ENCODE measurements at regions not wholly inside any gene's neighbourhood (a gene's known extent, or its start where the extent isn't known, plus 50 kb on each side); places are given as distances from the start of the nearest gene placed in this dataset.

DNA sequence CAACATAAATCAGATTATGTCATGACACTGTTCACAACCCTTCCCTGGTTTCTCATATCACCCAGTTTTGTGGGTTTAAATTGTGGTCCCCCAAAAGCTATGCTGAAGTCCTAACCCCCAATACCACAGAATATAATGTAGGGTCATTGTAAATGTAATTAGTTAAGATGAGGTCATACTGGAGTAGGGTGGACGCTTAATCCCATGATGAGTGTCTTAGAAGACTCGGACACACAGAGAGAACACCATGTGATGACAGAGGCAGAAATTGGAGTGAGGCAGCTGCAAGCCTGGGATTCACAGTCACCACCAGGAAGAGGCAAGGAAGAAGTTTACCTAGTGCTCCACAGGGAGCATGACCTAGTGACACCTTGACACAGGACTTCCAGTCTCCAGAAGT is 197.8 kb downstream of the SALL1 start:
- TF ChIP-seq, protein P1, sequence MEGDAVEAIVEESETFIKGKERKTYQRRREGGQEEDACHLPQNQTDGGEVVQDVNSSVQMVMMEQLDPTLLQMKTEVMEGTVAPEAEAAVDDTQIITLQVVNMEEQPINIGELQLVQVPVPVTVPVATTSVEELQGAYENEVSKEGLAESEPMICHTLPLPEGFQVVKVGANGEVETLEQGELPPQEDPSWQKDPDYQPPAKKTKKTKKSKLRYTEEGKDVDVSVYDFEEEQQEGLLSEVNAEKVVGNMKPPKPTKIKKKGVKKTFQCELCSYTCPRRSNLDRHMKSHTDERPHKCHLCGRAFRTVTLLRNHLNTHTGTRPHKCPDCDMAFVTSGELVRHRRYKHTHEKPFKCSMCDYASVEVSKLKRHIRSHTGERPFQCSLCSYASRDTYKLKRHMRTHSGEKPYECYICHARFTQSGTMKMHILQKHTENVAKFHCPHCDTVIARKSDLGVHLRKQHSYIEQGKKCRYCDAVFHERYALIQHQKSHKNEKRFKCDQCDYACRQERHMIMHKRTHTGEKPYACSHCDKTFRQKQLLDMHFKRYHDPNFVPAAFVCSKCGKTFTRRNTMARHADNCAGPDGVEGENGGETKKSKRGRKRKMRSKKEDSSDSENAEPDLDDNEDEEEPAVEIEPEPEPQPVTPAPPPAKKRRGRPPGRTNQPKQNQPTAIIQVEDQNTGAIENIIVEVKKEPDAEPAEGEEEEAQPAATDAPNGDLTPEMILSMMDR (conservative IDR thresholded peaks at IDR 0.05 in 1 of 2, IDR thresholded peaks at IDR 0.05 in 1 of 2; ENCODE audit: extremely low read depth in 1 of 2, insufficient read depth in 1 of 2, low read depth in 1 of 2, low read length in 2 of 2): no peak
- TF ChIP-seq EZH2 (IDR thresholded peaks at IDR 0.05; ENCODE audit: borderline replicate concordance, low read length): no peak

Measured in mammary epithelial cell (primary cell).